ENCODE measurements at regions not wholly inside any gene's neighbourhood (a gene's known extent, or its start where the extent isn't known, plus 50 kb on each side); places are given as distances from the start of the nearest gene placed in this dataset.

- H3K4me3 ChIP-seq (ENCODE audit: low read depth, low read length): no peak overlapping the region
- no peak for DNase-seq (ENCODE audit: low read depth)
- H3K36me3 ChIP-seq (ENCODE audit: control insufficient read depth, insufficient read depth, low read length): no peaks in the 10 kb centered on the region
- ChIA-PET CTCF (no interaction called here), POLR2A (no interaction called here)
- H3K27me3 ChIP-seq (ENCODE audit: control insufficient read depth, insufficient read depth, low read length): no peaks in the 10 kb centered on the region
- no peak for TF ChIP-seq CTCF (IDR thresholded peaks at IDR 0.05; ENCODE audit: insufficient read depth, low read depth, low read length)
Measured at GRCh38 chr17:13302419-13302818, 284.6 kb upstream of the ELAC2 start.

- no peak for DNase-seq (ENCODE audit: low read depth)
- Histone ChIP-seq H3K4me3 (ENCODE audit: low read depth, low read length) (no peak overlapping the region), H3K27me3 (ENCODE audit: control insufficient read depth, insufficient read depth, low read length) (no peaks in the 10 kb centered on the region), H3K36me3 (ENCODE audit: control insufficient read depth, insufficient read depth, low read length) (no peaks in the 10 kb centered on the region)
- ChIA-PET CTCF (no interaction called here), POLR2A (no interaction called here)
- TF ChIP-seq CTCF (IDR thresholded peaks at IDR 0.05; ENCODE audit: insufficient read depth, low read depth, low read length): no peak
Measured at GRCh38 chr17:13297183-13297582, 279.4 kb upstream of the ELAC2 start.

- ChIA-PET POLR2A (no interaction called here), CTCF (no interaction called here)
- no peaks in the 10 kb centered on the region for H3K27me3 ChIP-seq (ENCODE audit: control insufficient read depth, insufficient read depth, low read length)
- no peak for TF ChIP-seq CTCF (IDR thresholded peaks at IDR 0.05; ENCODE audit: insufficient read depth, low read depth, low read length)
- no peak overlapping the region for H3K4me3 ChIP-seq (ENCODE audit: low read depth, low read length)
- H3K36me3 ChIP-seq (ENCODE audit: control insufficient read depth, insufficient read depth, low read length): no peaks in the 10 kb centered on the region
- no peak for DNase-seq (ENCODE audit: low read depth)
Measured at GRCh38 chr17:13293421-13293820, 275.6 kb upstream of the ELAC2 start.

GRCh38 chr17:13292291-13292690 is 274.5 kb upstream of the ELAC2 start:
- Histone ChIP-seq H3K36me3 (ENCODE audit: control insufficient read depth, insufficient read depth, low read length) (no peaks in the 10 kb centered on the region), H3K27me3 (ENCODE audit: control insufficient read depth, insufficient read depth, low read length) (no peaks in the 10 kb centered on the region), H3K4me3 (ENCODE audit: low read depth, low read length) (no peak overlapping the region)
- DNase-seq (ENCODE audit: low read depth): no peak
- ChIA-PET POLR2A (no interaction called here), CTCF (interaction anchor here (0.6 kb wide), 1 partner anchor 128 kb away, joined by 3 read pairs; no protein-coding TSS in a partner anchor)
- no peak for TF ChIP-seq CTCF (IDR thresholded peaks at IDR 0.05; ENCODE audit: insufficient read depth, low read depth, low read length)

GRCh38 chr17:13288248-13288647 is 270.4 kb upstream of the ELAC2 start:
- no peak for DNase-seq (ENCODE audit: low read depth)
- Histone ChIP-seq H3K4me3 (ENCODE audit: low read depth, low read length) (no peak overlapping the region), H3K27me3 (ENCODE audit: control insufficient read depth, insufficient read depth, low read length) (0 out of 2 replicates have a peak, but pooled peaks cover 1% of the 10 kb centered on the region), H3K36me3 (ENCODE audit: control insufficient read depth, insufficient read depth, low read length) (no peaks in the 10 kb centered on the region)
- POLR2A ChIA-PET: no interaction called here
- no peak for TF ChIP-seq CTCF (IDR thresholded peaks at IDR 0.05; ENCODE audit: insufficient read depth, low read depth, low read length)
- CTCF ChIA-PET: interaction anchor here (1.1 to 1.2 kb wide), 2 partner anchors 12 to 16 kb away, joined by 3 read pairs; no protein-coding TSS in a partner anchor
